ENCODE measurements at regions not wholly inside any gene's neighbourhood (a gene's known extent, or its start where the extent isn't known, plus 50 kb on each side); places are given as distances from the start of the nearest gene placed in this dataset.

DNA sequence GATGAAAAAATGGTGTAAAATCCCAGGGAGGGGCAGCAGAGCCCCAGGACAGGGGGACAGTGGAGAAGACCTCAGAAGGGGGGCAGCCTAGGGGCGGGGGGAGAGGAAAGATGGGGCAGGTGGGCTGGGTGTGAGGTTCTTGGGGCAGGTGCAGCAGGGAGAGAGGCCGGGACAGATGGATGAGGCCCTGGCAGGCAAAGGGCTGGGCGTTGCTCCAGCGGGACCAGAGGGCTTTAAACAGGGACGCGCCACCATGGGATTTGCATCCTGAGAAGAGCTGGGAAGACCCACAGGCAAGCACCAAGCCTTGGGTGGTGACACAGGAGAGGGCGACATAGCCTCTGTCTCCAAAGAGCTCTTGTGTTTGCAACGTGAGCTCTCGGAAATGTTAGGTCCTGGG lies 1342.8 kb downstream of the TBC1D22A start:
- TF ChIP-seq SPI1 (IDR thresholded peaks at IDR 0.05; ENCODE audit: borderline replicate concordance, low read depth) (no peak), CTCF (IDR thresholded peaks at IDR 0.05; ENCODE audit: insufficient read depth, low read length) (no peak), POLR2AphosphoS5 (IDR thresholded peaks at IDR 0.05; ENCODE audit: low read depth) (no peak), GABPA (IDR thresholded peaks at IDR 0.05; ENCODE audit: low read depth) (no peak)

All from HL-60 (cell line).